ENCODE measurements at regions not wholly inside any gene's neighbourhood (a gene's known extent, or its start where the extent isn't known, plus 50 kb on each side); places are given as distances from the start of the nearest gene placed in this dataset.

GRCh38 chr13:110779022-110779421 lies 65.5 kb downstream of the ING1 start:
- TF ChIP-seq CTCF (IDR thresholded peaks at IDR 0.05; ENCODE audit: low read length) (no peak), EZH2 (IDR thresholded peaks at IDR 0.05; ENCODE audit: borderline replicate concordance, low read length) (no peak)

All from OCI-LY1 (cell line).